ENCODE measurements at regions not wholly inside any gene's neighbourhood (a gene's known extent, or its start where the extent isn't known, plus 50 kb on each side); places are given as distances from the start of the nearest gene placed in this dataset.

DNA sequence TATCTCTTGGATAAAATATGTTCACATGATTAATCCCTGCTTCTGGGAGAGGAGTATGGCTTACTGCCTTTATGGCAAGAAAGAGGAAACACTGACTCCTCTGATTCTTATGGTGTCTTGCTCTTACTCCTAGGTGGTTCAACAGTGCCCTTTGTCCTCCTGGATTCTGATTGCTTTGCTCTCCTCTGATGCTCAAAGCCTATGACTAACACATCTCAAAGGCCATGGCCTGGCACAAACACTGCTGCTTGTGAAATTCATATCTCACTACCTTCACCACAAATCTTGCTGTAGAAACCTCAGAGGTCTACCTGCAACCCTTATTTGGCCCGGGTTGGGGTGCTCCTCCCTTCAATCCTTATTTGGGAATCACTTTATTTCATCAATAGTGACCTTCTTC is 217.2 kb downstream of the C12orf50 start:
- H3K36me3 Mint-ChIP-seq, result no peaks in the 10 kb centered on the region
- no peak for ATAC-seq

DNA sequence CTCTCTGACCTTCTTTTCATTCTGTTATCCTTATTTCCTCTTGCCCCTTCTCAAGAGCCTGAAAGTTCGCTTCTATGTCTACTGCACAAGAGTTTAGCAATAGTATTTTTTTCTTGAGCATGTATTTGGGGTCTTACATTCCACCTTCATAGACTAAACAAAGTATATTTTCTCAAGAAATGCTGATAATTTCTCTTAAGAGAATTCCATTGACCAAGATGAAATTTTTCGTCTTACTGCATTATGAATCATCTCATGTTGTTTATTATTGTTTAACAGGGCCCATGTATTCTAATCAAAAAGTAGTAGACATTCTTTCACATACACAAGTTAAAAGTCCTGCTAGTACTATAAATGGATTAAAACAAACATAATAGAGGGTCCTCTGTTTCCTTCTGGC is 219.3 kb downstream of the C12orf50 start:
- Mint-ChIP-seq H3K27ac (no peak overlapping the region), H3K9me3 (peaks cover 4 to 18% of the 10 kb centered on the region in 2 donors), H3K36me3 (no peaks in the 10 kb centered on the region)
- no peak for ATAC-seq
- no peak for DNase-seq (ENCODE audit: low spot score in 2 of 2)

More for the DNA sequence above, 217.2 kb downstream of the C12orf50 start:
- Mint-ChIP-seq H3K9me3 (peaks cover 4 to 18% of the 10 kb centered on the region in 2 donors), H3K27ac (no peak overlapping the region)
- no peak for DNase-seq (ENCODE audit: low spot score in 2 of 2)

DNA sequence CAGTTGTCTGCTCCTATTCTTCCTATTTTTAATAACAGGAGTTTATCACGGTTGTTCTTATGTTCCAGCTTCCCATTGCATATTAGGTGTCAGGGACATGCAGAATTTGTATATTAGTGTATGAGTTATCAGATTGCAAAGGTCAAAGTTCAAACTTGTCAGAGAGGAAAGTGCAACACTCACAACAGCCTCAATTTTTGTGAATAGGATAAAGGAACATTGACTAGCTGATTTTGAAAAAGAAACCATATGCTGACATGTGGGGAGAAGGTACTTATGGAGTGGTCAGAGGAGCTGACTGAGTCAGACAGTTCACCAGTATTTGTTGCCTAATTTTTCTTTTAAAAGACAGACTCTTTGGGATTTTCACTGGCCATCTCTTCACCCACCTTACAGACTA is 222.1 kb downstream of the C12orf50 start:
- Mint-ChIP-seq H3K27ac (no peak overlapping the region), H3K9me3 (peaks cover 0 to 9% of the 10 kb centered on the region in 2 donors), H3K36me3 (no peaks in the 10 kb centered on the region)
- no peak for DNase-seq (ENCODE audit: low spot score in 2 of 2)
- ATAC-seq, result no peak

DNA sequence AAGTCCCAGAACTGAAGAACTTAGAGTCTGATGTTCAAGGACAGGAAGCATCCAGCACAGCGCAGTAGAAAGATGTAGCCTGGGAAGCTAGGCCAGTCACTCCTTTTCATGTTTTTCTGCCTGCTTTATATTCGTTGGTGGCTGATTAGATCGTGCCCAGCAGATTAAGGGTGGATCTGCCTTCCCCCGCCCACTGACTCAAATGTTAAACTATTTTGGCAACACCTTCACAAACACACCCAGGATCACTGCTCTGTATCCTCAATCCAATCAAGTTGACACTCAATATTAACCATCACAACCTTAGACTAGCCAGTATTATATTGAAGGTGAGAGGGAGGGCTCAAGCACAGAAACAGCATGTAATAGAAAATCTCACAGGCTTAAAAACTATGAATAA is 222.9 kb downstream of the C12orf50 start:
- no peak for ATAC-seq
- Mint-ChIP-seq H3K27ac (no peak overlapping the region), H3K9me3 (peaks cover 0 to 6% of the 10 kb centered on the region in 2 donors), H3K36me3 (no peaks in the 10 kb centered on the region)
- no peak for DNase-seq (ENCODE audit: low spot score in 2 of 2)

DNA sequence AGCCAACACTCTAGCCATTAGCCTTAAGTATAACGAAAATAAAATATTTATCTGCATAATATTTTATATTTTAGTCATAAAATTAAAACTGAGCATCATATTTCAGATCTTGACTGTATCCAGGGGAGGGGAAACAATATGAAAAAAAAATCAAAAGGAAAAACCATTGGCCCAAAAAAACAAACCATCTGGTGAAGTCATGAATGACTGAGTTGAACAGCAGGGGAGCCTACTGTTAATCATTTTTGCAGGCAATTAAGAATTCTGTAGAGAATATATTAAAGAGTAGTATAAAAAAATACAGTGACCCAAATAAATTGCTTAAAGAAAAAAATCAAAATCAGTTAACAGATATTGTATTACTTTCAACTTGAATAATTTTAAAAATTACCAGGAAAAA is 224.8 kb downstream of the C12orf50 start:
- H3K9me3 Mint-ChIP-seq, result no peaks in the 10 kb centered on the region
- DNase-seq (ENCODE audit: low spot score in 2 of 2) (no peak), ATAC-seq (no peak)
- no peak overlapping the region for H3K27ac Mint-ChIP-seq
- H3K36me3 Mint-ChIP-seq, result no peaks in the 10 kb centered on the region

DNA sequence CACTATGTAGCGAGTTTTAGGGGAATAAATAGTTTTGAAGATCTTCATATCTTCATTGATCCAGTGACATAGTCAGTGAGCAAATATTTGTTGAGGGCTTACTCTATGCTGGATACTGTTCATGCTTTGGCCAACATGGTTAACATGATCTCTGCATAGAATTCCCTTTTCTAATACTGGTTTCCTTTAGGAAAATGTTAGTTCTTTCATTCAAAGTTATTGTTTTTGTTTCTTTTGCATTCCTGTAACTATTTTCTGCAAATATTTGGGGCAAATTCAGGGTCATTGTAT is 226.5 kb downstream of the C12orf50 start:
- Mint-ChIP-seq H3K9me3 (no peaks in the 10 kb centered on the region), H3K36me3 (no peaks in the 10 kb centered on the region), H3K27ac (no peak overlapping the region)
- ATAC-seq, result no peak
- DNase-seq (ENCODE audit: low spot score in 2 of 2), result no peak

DNA sequence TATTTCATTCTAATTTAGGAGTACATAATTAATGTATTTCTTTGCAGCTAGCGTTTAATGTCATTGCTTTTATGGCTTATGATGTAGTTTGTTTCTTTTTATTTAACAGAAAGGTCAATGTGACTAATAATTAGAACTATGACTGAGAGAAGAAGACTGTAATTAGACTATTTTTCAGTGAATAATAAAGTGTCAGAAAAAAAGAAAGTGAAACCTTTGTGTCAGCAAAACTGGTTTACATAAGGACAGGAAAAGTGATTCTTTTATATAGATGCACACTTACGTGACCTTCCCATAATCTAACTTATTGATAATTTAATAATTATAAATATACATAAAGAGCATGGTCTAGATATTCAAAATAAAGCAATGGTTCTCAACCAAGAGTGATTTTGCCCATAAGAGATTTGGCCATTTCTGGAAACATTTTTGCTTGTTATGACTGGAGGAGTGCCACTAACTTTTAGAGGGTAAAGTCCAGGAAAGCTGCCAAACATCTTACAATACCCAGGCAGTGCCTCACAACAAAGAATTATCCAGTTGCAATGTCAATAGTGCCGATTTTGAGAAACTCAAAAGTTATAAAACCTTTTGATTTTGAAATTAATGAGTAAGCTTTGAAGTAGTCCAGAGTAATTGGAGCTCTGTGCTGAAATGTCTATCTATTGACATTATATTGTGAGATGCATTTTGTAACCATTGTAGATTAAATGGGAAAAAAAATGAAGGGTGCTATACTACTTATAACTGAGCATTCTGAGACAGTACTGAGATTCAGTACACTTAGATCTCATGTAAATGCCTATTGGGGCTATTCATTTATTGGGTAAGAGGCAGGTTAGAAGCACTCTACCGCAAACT is 227.1 kb downstream of the C12orf50 start:
- ATAC-seq, result no peak
- no peak overlapping the region for H3K27ac Mint-ChIP-seq
- DNase-seq (ENCODE audit: low spot score in 2 of 2), result no peak

DNA sequence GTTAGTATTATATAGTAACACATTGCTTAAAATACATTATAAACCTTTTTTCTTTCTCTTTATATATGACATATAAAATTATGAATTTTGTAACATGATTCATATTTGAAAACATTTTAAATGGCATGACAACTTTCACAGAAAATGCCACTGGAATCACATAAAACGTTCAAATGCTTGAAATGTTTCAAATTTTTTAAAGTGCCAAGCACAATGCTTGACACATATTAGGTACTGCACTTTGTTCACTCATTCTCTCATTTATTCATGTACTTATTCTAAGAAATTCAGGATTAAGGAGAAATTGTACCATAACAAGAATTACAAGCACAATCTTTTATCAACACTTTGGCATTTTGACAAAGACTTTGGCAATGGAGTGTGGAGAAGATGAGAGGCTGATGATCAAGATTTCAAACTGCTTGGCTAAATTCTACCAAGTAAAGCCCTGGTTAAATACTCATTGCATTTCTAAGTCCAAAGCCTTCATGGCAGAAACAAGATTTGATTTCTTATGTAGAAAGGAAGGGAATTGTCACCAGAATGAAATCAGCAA is 232.2 kb downstream of the C12orf50 start:
- DNase-seq (ENCODE audit: low spot score in 2 of 2), result no peak
- no peak for ATAC-seq
- Mint-ChIP-seq H3K36me3 (no peaks in the 10 kb centered on the region), H3K27ac (no peak overlapping the region), H3K9me3 (no peaks in the 10 kb centered on the region)

More for the DNA sequence above, 227.1 kb downstream of the C12orf50 start:
- Mint-ChIP-seq H3K36me3 (no peaks in the 10 kb centered on the region), H3K9me3 (no peaks in the 10 kb centered on the region)

DNA sequence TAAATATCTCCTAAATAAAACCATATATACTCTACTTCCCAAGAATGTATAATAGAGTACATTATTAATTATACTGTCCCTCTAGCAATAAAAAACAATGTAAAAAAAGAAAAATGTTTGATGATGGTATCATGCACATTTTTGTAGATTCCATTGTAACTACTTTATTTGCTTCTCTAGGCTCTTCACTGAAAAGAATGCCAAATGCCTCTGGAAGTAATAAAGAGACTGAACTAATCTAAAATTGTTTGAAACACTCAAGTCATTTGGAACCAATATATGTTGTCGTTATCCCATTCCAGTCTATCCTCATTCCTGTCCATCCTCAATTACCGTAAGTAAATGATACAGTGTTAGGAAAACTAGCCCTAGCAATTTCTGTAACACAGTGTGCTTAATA is 233.6 kb downstream of the C12orf50 start:
- no peak overlapping the region for H3K27ac Mint-ChIP-seq
- H3K36me3 Mint-ChIP-seq, result no peaks in the 10 kb centered on the region
- DNase-seq (ENCODE audit: low spot score in 2 of 2) (no peak), ATAC-seq (no peak)
- no peaks in the 10 kb centered on the region for H3K9me3 Mint-ChIP-seq

DNA sequence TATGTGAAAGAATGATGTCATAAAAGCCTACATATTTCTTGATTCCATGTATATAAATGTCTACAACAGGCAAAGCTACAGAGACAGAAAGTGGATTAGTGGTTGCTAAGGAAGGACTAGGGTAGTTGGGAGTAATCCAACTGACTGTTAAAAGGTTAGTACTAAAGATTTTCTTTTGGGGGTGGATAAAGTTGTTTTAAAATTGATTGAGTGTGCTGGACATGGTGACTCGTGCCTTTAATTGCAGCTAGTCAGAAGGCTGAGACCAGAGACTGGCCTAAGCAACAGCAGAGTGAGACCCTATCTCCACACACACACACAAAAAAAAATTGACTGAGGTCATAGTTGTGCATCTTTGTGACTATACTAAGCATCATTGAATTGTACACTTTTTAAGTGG is 234.3 kb downstream of the C12orf50 start:
- no peak overlapping the region for H3K27ac Mint-ChIP-seq

DNA sequence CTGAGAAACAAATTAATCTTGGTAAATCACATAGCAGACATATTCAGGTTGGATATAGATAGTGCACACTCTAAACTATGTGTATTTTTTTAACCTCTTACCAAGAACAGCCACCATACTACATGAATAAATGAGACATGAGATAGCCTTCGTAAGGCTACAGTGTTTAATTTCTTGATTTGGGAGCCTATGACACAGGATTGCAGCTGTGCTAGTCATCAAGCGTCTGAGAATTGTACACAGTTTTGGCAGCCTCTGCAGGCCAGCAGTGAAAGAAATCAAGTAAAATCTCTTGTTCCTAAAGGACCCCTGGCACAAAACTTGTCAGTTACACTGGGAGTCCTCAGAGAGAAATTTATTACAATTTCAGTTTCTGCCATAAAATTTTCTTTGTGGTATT is 236.1 kb downstream of the C12orf50 start:
- DNase-seq (ENCODE audit: low spot score in 2 of 2) (no peak), ATAC-seq (no peak)
- H3K27ac Mint-ChIP-seq, result no peak overlapping the region
- H3K9me3 Mint-ChIP-seq, result no peaks in the 10 kb centered on the region
- no peaks in the 10 kb centered on the region for H3K36me3 Mint-ChIP-seq

More for the DNA sequence above, 234.3 kb downstream of the C12orf50 start:
- no peak for ATAC-seq
- no peak for DNase-seq (ENCODE audit: low spot score in 2 of 2)
- Mint-ChIP-seq H3K36me3 (no peaks in the 10 kb centered on the region), H3K9me3 (no peaks in the 10 kb centered on the region)

DNA sequence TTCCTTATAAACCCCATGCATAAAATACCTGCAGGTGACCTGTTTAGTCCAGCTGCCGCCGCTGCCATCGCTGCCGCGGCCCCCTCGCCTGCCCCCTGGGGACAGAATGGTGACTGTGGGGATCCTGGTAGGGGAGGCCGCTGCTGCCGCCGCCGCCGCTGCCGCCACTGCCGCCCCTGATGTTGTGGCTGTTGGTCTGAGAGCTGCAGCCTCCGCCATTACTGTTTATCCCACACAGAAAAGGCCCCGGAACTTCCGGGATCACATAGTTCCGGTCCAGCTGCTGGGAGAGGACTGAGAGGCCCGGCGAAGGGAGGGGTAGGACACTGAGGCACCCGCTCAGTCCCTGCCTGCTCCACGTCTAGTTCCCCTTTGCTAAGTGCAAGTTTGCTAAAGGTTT is 244.9 kb downstream of the C12orf50 start:
- DNase-seq (ENCODE audit: low spot score in 2 of 2), result no peak

DNA sequence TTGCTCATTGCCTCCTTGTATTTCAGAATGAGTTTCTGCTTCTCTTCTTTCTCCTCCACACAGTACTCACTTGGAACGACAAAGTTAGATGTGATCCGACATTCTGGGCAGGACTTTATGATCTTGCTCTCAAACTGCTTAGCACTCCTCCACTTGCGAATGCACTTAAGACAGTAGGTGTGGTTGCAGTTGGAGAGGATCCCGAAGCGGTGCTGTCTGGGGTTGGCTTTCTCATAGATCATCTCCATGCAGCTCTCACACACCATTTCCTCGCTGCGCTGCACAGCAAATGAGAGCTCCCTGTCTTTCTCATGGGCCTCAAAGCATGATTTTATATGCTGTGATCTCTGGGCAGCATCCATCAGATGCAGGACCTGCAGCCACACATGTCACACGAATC is 245.7 kb downstream of the C12orf50 start:
- no peak for ATAC-seq

More for the DNA sequence above, 244.9 kb downstream of the C12orf50 start:
- no peak for ATAC-seq
- Mint-ChIP-seq H3K27ac (no peak overlapping the region), H3K36me3 (no peaks in the 10 kb centered on the region), H3K9me3 (peaks cover 9 to 12% of the 10 kb centered on the region in 2 donors)

DNA sequence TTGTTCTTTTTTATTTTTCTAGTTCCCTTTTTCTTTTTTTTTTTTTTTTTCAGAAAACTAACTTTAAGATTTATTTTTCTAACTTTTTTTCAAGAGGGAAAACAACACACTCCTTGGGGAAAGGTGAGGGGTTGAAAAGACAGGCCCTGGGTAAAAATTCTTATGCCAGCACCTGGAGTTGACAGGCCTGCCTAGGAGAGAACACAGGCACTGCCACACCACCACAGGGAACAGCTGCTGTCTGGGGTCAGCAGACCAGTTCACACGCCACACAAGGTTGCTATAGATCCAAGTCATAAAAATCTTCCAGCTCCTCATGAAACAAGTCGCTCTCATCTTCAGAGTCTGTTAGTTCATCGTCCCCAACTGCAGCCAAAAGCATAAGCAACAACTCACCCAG is 246.4 kb downstream of the C12orf50 start:
- Mint-ChIP-seq H3K9me3 (peaks cover 9 to 15% of the 10 kb centered on the region in 2 donors), H3K36me3 (no peaks in the 10 kb centered on the region), H3K27ac (no peak overlapping the region)
- ATAC-seq, result no peak
- DNase-seq (ENCODE audit: low spot score in 2 of 2), result no peak

More for the DNA sequence above, 245.7 kb downstream of the C12orf50 start:
- H3K27ac Mint-ChIP-seq, result no peak overlapping the region
- no peaks in the 10 kb centered on the region for H3K36me3 Mint-ChIP-seq
- no peak for DNase-seq (ENCODE audit: low spot score in 2 of 2)
- H3K9me3 Mint-ChIP-seq, result peaks cover 9 to 15% of the 10 kb centered on the region in 2 donors

DNA sequence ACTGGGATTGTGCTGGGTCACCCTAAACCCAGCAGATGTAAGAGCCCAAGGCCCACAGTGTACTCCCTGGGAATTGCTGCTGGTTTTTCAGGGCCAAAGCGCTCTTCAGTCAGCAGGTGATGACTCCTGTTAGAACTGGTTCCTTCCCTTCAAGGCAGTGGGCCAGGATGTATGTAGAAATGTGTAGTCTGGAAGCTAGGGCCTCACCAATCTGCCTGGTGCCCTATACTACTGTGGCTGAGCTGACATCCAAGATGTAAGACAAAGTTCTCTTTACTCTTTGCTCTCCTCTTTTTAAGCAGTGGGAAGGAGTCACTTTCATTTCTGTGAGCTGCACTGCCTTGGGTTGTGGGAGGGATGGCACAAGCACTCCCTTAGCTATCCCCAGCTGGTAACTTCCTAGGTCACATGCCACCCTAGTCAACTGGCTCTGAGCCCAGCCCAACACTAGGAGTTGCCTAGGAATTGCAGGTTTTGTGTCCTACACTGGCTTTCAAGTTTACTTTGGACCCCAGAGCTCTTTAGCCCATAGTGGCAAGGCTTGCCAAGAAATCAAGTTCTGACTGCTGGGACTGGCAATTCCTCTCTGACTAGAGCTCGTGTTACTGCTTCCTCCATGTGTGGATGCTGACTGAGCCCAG is 249.2 kb downstream of the C12orf50 start:
- peaks cover 9 to 15% of the 10 kb centered on the region in 2 donors for H3K9me3 Mint-ChIP-seq
- no peaks in the 10 kb centered on the region for H3K36me3 Mint-ChIP-seq
- ATAC-seq, result no peak
- no peak for DNase-seq (ENCODE audit: low spot score in 2 of 2)
- H3K27ac Mint-ChIP-seq, result no peak overlapping the region

DNA sequence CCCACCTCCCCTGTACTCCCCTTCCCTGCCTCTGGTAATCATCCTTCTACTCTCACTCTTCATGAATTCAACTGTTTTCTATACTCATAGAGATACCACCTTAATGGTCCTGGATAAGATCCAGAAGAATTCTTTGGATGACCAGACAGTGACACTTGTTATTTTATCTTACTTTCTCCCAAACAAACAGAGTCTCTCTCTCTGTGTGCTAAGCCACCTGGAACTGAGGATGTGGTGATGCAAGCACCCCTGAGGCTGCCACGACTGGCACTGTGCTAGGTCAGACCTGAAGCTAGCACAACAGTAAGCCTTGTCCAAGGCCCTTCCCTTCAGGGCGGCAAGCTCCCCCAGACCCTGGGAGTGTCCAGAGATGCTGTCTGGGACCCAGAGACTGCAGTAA is 250.2 kb downstream of the C12orf50 start:
- Mint-ChIP-seq H3K9me3 (peaks cover 13 to 18% of the 10 kb centered on the region in 2 donors), H3K27ac (no peak overlapping the region), H3K36me3 (no peaks in the 10 kb centered on the region)
- ATAC-seq, result no peak
- DNase-seq (ENCODE audit: low spot score in 2 of 2), result no peak

DNA sequence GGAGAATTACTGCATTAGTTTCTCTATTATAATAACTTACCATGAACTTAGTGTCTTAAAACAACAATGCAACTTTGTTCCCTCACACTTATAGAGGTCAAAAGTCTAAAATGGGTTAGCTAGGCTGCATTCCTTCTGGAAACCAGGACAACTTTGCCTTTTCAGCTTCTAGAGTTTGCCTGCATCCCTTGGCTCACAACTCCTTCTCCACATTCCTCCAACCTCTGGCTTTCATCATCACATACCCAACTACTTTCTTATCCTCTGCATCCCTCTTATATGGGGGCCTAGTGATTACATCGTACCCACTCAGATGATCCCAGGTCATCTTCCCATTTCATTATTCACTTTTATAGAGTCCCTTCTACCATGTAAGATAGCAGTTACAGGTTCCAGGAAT is 251.1 kb downstream of the C12orf50 start:
- peaks cover 4 to 10% of the 10 kb centered on the region in 2 donors for H3K9me3 Mint-ChIP-seq
- no peak for ATAC-seq
- H3K27ac Mint-ChIP-seq, result no peak overlapping the region
- DNase-seq (ENCODE audit: low spot score in 2 of 2), result no peak
- no peaks in the 10 kb centered on the region for H3K36me3 Mint-ChIP-seq

DNA sequence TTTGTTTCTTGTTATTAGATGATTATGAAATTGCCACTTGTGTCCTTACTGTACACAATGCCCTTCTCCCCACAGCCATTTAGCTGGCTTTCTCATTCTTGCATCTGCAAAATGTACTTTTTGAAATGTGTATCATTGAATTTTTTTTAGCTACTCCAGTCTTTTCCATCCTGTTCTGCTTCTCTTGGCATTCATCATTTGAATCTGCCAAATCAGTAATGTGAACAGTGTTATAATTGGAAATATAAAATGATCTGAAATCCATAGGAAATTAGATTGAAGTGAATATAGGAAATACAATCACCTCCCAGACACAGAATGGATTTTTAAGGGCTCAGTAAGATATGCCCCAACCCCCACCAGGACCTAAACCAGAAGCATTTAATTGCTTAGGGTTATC is 253.4 kb downstream of the C12orf50 start:
- no peak for ATAC-seq
- Mint-ChIP-seq H3K36me3 (no peaks in the 10 kb centered on the region), H3K9me3 (peaks cover 4 to 7% of the 10 kb centered on the region in 2 donors), H3K27ac (no peak overlapping the region)
- DNase-seq (ENCODE audit: low spot score in 2 of 2), result no peak
